ENCODE measurements at regions not wholly inside any gene's neighbourhood (a gene's known extent, or its start where the extent isn't known, plus 50 kb on each side); places are given as distances from the start of the nearest gene placed in this dataset.

DNA sequence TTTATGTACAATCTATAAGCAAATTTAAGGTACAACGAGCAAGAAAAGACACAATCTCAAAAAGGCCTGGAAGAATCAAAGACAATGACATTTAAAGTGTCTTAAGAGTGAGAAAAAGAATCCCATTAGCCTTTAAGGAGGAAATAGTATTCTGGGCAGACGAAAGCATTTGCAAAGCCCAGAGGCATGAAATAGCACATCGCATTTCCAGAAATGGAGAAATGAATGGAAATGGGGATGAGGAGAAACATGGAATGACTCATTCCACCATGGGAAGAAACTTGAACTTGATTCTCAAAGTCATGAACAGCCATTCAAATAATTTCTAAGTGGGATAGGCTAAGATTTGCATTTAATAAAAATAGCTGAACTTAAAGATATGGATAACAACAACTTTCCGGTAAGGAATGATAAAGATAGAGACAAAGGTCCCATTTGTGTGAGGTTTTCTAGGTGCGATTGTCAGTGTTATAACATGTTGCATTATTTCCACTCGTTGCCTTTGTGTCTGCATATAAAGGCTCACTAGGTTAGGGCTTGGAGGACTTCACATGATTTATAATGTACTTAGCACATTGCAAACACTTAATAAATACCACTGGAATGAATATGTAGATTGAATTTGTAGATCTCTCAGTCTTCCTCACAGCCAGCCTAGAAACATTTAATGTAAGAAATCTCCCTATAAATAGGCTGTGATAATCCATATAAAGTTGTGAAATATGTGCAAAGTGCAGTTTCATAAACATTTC is 310.3 kb upstream of the KLF6 start:
- no peak for DNase-seq

- DNase-seq = no peak
Measured at GRCh38 chr10:4094751-4095150, 309.7 kb upstream of the KLF6 start.

- DNase-seq = no peak
Measured at GRCh38 chr10:4093438-4093837, 308.4 kb upstream of the KLF6 start.

- DNase-seq = no peak
Measured at GRCh38 chr10:4088354-4089066, 303.5 kb upstream of the KLF6 start.

GRCh38 chr10:4086131-4086898 is 301.3 kb upstream of the KLF6 start:
- DNase-seq = no peak

DNA sequence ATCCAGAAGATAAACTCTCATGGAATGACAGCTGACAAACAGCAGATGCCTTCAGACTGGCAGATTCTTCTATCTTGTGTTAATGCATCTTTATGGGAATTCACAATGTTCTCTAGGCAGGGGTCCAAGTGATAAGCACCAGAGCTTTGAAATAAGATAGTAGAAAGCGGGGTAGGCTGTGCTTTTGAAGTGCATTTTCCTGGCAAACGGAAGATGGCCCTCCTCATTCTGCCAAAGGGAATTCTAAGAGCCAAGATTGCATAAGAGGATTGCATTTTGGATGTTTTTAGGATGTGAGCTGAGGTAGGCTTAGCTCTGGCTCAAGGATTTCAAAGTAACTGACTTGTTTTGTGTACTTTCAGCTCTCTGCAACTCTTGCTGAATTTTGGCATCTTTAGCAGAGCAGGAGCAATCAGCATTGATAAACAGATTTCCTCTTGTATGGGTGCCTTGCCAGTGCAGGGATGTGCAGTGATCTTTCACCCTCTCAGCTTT is 298.5 kb upstream of the KLF6 start:
- DNase-seq = no peak

- DNase-seq = no peak
Measured at GRCh38 chr10:4082861-4083260, 297.9 kb upstream of the KLF6 start.

DNA sequence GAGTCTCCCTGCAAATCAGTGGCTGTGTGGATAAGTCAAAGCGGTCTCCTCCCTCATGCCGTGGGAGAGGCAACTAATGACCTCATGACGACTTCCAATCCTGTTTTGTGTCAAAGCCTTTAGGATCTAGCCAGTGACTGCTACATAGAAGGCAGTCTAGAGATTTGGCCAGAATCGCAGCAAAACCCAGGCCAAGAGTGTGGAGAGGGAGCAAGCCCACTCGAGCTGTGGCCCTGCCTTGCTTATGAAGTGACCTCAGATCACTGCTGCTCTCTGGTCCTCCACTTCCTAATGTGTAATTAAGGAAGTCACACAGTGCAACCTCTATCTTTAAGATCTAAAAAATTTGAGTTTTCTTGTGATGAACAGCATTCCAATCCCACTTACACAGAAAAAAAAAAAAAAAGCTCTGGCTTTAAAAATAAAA is 296.7 kb upstream of the KLF6 start:
- no peak for DNase-seq

DNA sequence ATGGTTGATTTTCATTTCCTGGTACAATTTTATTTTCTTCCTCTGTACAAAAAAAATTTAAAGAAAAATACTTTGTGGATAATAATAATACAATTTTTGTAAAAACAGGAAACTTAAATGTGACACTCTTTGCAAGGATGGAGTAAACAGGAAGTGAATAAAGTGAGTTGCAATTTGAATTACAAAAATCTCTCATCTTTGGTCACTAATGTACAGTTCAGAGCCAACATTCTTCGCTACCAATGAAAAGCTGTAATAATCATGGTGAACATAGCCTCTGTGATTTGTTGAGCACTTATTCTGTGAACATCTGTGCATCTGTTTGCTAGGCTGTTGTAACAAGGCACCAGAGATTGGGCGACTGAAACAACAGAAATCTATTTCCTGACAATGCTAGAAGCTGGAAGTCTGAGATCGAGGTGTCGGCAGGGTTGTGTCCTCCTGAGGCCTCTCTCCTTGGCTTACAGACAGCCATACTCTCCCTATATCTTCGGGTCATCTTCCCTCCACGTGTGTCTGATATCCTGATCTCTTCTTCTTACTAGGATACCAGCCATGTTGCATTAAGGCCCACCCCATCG is 295.3 kb upstream of the KLF6 start:
- DNase-seq = no peak

DNA sequence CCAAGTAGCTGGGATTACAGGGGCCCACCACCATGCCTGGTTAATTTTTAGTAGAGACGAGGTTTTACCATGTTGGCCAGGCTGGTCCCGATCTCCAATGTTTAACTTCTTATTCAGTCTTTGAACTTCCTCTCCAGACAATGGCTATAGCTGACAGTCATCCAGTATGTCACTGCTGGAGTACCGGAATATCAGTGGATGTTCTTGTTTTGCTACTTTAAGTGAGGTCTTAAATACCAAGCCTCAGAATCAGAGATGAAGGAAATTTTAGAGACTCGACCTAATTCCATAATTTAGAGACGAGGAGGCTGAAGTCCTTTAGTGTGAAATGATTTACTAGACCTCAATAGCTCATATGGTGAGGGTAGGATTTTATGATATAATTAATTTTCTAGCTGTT is 294.8 kb upstream of the KLF6 start:
- no peak for DNase-seq

GRCh38 chr10:4077804-4078203 is 292.8 kb upstream of the KLF6 start:
- DNase-seq = no peak

DNA sequence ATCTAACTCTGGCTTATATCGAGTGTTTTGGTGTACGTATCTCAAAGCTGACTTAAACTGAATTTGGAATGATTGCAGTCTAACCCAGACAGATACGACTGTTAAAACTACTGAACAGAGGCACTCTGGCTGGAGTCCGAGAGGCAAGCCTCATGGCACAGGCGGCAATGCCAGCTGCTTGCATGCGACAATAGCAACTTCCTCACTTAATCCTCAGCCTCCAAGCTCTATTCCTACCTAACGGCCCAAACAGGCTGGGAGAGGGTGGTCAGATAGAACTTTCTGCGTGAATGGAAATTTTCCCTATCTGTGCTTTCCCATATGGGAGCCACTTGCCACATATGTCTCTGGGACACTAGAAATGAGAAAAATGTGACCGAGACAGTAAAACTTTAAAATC is 292.0 kb upstream of the KLF6 start:
- no peak for DNase-seq

- no peak for DNase-seq
Measured at GRCh38 chr10:4075443-4075842, 290.4 kb upstream of the KLF6 start.

DNA sequence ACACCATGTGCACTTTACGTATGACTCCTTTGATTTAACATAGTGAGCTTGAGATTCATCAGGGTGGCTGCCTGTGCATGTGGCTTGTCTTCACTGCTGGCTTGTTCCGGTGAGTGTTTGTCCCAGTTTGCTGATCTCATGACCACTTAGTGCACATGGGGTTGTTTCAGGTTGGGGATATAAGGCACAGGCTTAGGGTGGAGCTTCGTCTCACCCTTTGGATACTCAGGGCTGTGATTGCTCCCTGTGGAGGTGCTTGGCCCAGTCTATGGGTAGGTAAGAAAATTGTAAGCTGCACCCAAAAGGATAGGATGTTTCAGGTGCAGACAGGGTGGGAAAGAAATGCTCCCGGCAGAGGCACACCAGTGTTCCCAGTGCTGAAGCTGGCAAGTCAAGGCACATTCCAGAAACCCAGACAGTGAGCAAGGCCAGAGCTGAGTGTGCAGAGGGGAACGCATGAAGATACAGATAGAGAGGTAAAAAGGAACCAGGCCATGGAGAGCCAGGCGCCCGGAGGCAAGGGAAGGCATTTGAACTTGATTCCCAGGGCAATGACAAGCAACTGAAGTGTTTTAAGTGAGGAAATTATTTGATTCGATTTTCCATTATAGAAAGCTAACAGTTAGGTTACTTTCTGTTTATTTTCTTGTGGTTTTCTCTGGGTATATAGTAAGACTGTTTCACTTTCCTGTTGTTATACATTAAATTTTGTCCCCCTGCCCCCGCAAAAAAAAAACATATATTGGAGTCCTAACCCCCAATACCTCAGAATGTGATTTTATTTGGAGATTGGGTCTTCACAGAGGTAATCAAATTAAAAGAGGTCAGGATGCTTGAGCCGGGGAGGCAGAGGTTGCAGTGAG is 289.8 kb upstream of the KLF6 start:
- DNase-seq = no peak

DNA sequence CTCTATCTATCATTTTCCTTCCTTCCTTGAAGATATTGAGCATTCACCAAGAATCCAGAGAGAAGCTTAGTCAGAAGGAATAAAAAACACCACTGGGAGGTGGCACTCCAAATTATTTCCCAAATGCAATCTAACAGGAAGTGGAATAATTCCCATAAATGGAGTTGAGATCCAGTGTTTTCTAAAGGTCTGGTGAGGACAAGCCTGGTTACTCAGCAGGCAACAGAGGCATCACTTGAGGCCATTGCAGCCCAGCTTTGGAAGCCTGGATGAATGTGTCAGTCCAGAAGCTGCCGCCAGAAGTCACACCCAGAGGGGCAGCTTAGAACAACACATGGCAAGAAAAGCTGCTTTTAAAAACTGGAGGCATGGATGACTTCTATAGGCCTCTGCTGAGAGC is 288.9 kb upstream of the KLF6 start:
- no peak for DNase-seq

DNA sequence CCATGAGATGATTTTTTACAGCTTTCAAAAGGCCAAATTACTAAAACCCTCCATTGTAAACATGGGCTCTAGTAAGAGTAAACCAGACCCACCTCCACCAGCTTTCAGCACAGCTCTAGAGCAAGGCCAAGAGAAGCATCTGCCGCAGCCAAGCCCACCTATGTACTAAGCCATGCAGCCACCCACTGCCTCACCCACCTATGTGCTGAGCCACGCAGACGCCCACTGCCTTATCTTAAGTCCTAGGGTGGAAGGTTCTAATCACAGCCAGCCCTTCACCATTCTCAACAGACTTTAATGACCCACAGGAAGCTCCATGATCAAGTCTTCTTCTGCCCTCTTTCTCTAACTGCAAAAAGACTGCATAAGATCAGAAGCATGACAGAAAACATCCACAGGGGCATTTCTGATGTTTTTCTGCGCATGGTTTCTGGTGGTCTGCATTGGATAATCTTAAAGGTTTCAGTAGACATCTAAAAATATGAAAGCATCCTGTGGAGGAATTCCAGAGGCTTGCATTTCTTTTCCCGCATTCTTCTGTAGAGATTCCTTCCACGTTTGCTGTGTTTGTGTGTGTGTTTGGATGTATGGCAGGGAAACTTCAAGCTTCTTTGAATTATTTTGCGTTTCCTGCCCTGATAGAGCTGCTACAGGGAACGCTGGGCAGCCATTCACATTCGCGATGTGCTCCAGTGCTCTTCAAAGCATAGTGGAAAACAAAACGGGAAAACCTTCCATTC is 286.1 kb upstream of the KLF6 start:
- no peak for DNase-seq

GRCh38 chr10:4070184-4070583 is 285.2 kb upstream of the KLF6 start:
- DNase-seq = no peak

GRCh38 chr10:4069491-4069890 is 284.5 kb upstream of the KLF6 start:
- no peak for DNase-seq

DNA sequence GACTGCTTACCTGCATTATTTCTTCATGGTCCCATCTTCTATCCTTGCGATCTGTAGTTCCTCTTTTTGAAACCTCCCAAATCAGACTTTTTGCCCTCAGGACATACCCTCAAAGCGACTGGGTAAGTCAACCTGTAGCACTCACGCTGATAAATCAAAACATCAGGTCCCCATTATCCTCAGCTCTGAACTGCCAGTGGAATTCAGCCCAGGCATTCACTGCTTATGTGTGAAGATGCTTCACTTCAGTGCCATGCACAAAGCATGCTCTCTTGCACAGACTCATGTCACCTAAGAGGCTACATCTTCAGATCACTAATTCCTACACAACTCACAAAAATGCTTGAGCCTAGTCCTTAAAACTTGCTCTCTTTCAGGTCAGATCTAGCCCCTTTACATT is 283.6 kb upstream of the KLF6 start:
- no peak for DNase-seq

- no peak for DNase-seq
Measured at GRCh38 chr10:4067931-4068561, 283.0 kb upstream of the KLF6 start.

DNA sequence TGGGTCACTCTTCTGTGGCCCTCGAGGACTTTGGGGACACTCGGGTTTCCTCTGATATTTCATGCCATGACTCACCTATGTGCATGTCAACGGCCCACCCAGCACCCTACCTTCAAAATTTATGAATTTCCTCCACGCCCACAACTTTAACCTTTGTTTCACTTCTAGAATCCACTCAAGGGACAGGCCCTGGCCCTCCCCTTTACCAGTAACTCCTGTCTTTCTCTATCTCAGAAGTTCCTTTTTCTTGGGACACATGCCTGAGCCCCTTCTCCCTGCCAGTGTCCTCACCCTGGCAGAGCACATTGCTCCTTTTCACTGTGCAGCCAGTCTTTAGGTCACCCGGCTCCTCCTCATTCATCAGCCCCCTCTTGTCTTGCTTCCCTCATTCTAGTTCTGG is 282.5 kb upstream of the KLF6 start:
- no peak for DNase-seq

All from COR-L47 (cell line).